Esophagus muscularis mucosa (tissue), 4 donors: ENCODE measurements at regions not wholly inside any gene's neighbourhood (a gene's known extent, or its start where the extent isn't known, plus 50 kb on each side); places are given as distances from the start of the nearest gene placed in this dataset.

ENCODE experiments used
- CTCF ChIP-seq, 3 experiments: fragments of 200-600 bp in 2 of 3; fragments of 450-650 bp in 1 of 3; sonication (generic) in 2 of 3; IDR thresholded peaks; one replicate each; pipeline ENCODE4 v1.5.1; 2017 to 2019; ENCODE audit warnings: antibody characterized with exemption in 3 of 3, mild to moderate bottlenecking in 2 of 3, moderate library complexity in 1 of 3
- EP300 ChIP-seq: sonication (generic); formaldehyde crosslinking; IDR thresholded peaks from one replicate; pipeline ENCODE4 v1.6.1; 2017; ENCODE audit warnings: antibody characterized with exemption
- POLR2A ChIP-seq: fragments of 450-650 bp; IDR thresholded peaks from one replicate; pipeline ENCODE4 v1.6.1; 2017; ENCODE audit warnings: antibody characterized with exemption, moderate library complexity, mild to moderate bottlenecking, low read depth
- POLR2AphosphoS5 ChIP-seq, 2 donors: sonication (generic); formaldehyde crosslinking; IDR thresholded peaks; one replicate each; pipeline ENCODE4 v1.6.1; 2017; ENCODE audit warnings: antibody characterized with exemption in 2 of 2

- TF ChIP-seq POLR2A (no peak), CTCF (IDR thresholded peaks at IDR 0.05) (no peak), POLR2AphosphoS5 (IDR thresholded peaks at IDR 0.05) (no peak), EP300 (no peak)
Observed at GRCh38 chr4:138076561-138076960, 165.6 kb downstream of the SLC7A11 start.
